ENCODE measurements at regions not wholly inside any gene's neighbourhood (a gene's known extent, or its start where the extent isn't known, plus 50 kb on each side); places are given as distances from the start of the nearest gene placed in this dataset.

DNA sequence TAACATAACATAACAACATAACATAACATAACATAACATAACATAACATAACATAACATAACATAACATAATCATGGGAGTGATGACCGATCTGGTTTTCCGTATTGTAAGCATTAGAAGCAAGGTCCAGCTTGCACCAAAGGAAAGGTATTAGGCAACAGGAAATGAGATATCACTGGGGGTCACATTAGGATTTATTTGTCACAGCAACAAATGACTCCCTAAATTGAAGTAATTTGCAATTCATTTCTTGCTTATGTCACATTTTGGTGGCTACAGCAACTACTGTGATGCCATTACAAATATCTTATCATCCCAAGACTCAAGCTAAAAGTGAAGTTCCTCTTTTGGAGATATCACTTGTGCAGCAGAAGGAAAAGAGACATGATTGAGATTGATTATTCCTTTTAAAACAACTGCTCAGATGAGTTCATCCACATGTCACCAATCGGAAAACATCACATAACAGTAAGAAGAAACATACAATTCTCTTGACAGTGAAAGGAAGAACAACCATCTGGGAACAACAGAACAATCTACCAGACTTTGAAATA, 1331.1 kb upstream of the RAG2 start:
- TF ChIP-seq SP1 (IDR thresholded peaks at IDR 0.05) (no peak), FOXA1 (IDR thresholded peaks at IDR 0.05) (no peak), ELF4 (IDR thresholded peaks at IDR 0.05) (no peak), SUZ12 (IDR thresholded peaks at IDR 0.05) (no peak), TARDBP (IDR thresholded peaks at IDR 0.05) (no peak), ARNT (IDR thresholded peaks at IDR 0.05) (no peak), ZNF384 (IDR thresholded peaks at IDR 0.05) (no peak), BHLHE40 (IDR thresholded peaks at IDR 0.05; ENCODE audit: borderline replicate concordance) (no peak), HDGF (IDR thresholded peaks at IDR 0.05; ENCODE audit: borderline replicate concordance) (no peak), CTBP1 (IDR thresholded peaks at IDR 0.05; ENCODE audit: borderline replicate concordance) (no peak), FOXM1 (IDR thresholded peaks at IDR 0.05; ENCODE audit: borderline replicate concordance) (no peak), NFRKB (IDR thresholded peaks at IDR 0.05) (no peak)
